GM23338 (cell line): ENCODE measurements at regions not wholly inside any gene's neighbourhood (a gene's known extent, or its start where the extent isn't known, plus 50 kb on each side); places are given as distances from the start of the nearest gene placed in this dataset.

Experiments
- ATAC-seq: fragments of 200-7000 bp; cut with Tn5 transposase; 3 replicates; pipeline ENCODE4 v1.9.1; 2020
- DNase-seq: peaks from one replicate; pipeline ENCODE4 v3.0.0-alpha.2; 2015; ENCODE audit warnings: low spot score
- H2AFZ ChIP-seq: fragments of 200-600 bp; sonication (generic); 2 replicates; pipeline ENCODE4 v1.8.0; 2016; ENCODE audit warnings: antibody characterized with exemption, mild to moderate bottlenecking, moderate library complexity
- H3F3A ChIP-seq: fragments of 200-600 bp; sonication (generic); replicated peaks from 2 replicates; pipeline ENCODE4 v1.8.0; 2017; ENCODE audit warnings: antibody characterized with exemption, mixed run types, low read depth
- H3K27ac ChIP-seq: fragments of 200-600 bp; sonication (generic); 2 replicates; pipeline ENCODE4 v1.6.1; 2016; ENCODE audit warnings: low read depth
- H3K27me3 ChIP-seq: fragments of 200-600 bp; sonication (generic); 2 replicates; pipeline ENCODE4 v1.8.0; 2016; ENCODE audit warnings: mild to moderate bottlenecking, mixed run types, moderate library complexity; ENCODE audit not compliant: insufficient read depth
- H3K36me3 ChIP-seq: fragments of 200-600 bp; sonication (generic); 2 replicates; pipeline ENCODE4 v1.8.0; 2016; ENCODE audit warnings: mild to moderate bottlenecking; ENCODE audit not compliant: insufficient read depth
- H3K4me1 ChIP-seq: fragments of 200-600 bp; sonication (generic); 2 replicates; pipeline ENCODE4 v1.8.0; 2016; ENCODE audit warnings: mild to moderate bottlenecking, moderate library complexity; ENCODE audit not compliant: insufficient read depth
- H3K4me2 ChIP-seq: fragments of 200-600 bp; sonication (generic); 2 replicates; pipeline ENCODE4 v1.7.1; 2017; ENCODE audit warnings: mixed run types
- H3K4me3 ChIP-seq: fragments of 200-600 bp; sonication (generic); 2 replicates; pipeline ENCODE4 v1.6.1; 2016; ENCODE audit warnings: mixed run types
- H3K79me2 ChIP-seq: fragments of 200-600 bp; sonication (generic); replicated peaks from 2 replicates; pipeline ENCODE4 v1.8.0; 2017; ENCODE audit warnings: mild to moderate bottlenecking; ENCODE audit not compliant: insufficient read depth
- H3K9me2 ChIP-seq: fragments of 200-600 bp; sonication (generic); 2 replicates; pipeline ENCODE4 v1.8.0; 2017; ENCODE audit not compliant: insufficient read depth
- H4K20me1 ChIP-seq: fragments of 200-600 bp; sonication (generic); replicated peaks from 2 replicates; pipeline ENCODE4 v1.8.0; 2017; ENCODE audit warnings: mild to moderate bottlenecking; ENCODE audit not compliant: insufficient read depth
- H3K27ac Mint-ChIP-seq: 2 replicates; pipeline ENCODE4 v1.8.0; 2020; ENCODE audit warnings: inconsistent platforms, mild to moderate bottlenecking, moderate library complexity, mixed read lengths
- H3K27me3 Mint-ChIP-seq: 3 replicates; pipeline ENCODE4 v1.8.0; 2022; ENCODE audit warnings: low read depth, mild to moderate bottlenecking, moderate library complexity, mixed read lengths, inconsistent platforms; ENCODE audit not compliant: insufficient read depth, poor library complexity
- H3K36me3 Mint-ChIP-seq: 3 replicates; pipeline ENCODE4 v1.8.0; 2021; ENCODE audit warnings: low read depth, mild to moderate bottlenecking, inconsistent platforms, moderate library complexity, mixed read lengths
- H3K4me1 Mint-ChIP-seq: 3 replicates; pipeline ENCODE4 v1.8.0; 2020; ENCODE audit warnings: mild to moderate bottlenecking, inconsistent platforms, mixed read lengths
- H3K4me3 Mint-ChIP-seq: 3 replicates; pipeline ENCODE4 v1.8.0; 2021; ENCODE audit warnings: moderate library complexity, mild to moderate bottlenecking, inconsistent platforms, mixed read lengths
- H3K9me3 Mint-ChIP-seq: 3 replicates; pipeline ENCODE4 v1.8.0; 2020; ENCODE audit warnings: moderate library complexity, mild to moderate bottlenecking, inconsistent platforms, mixed read lengths
- CREB1 ChIP-seq: fragments of 250-450 bp; sonication (Bioruptor Pico); IDR thresholded peaks from 2 replicates; pipeline ENCODE4 v1.5.0; 2020; ENCODE audit warnings: low read depth, mild to moderate bottlenecking, moderate library complexity
- EZH2 ChIP-seq: fragments of 200-600 bp; sonication (generic); IDR thresholded peaks from one replicate; pipeline ENCODE4 v1.8.0; 2017; ENCODE audit warnings: antibody characterized with exemption, mild to moderate bottlenecking, low read depth; ENCODE audit not compliant: unreplicated experiment
- EZH2phosphoT487 ChIP-seq: fragments of 200-600 bp; sonication (generic); IDR thresholded peaks from one replicate; pipeline ENCODE4 v1.8.1; 2018; ENCODE audit warnings: antibody characterized with exemption; ENCODE audit not compliant: unreplicated experiment
- JUNB ChIP-seq: IDR thresholded peaks from one replicate; pipeline ENCODE4 v1.6.1; 2016; ENCODE audit warnings: antibody characterized with exemption; ENCODE audit not compliant: unreplicated experiment
- NANOG ChIP-seq: IDR thresholded peaks from 2 replicates; pipeline ENCODE4 v1.6.1; 2016; ENCODE audit warnings: antibody characterized with exemption, borderline replicate concordance
- POLR2AphosphoS5 ChIP-seq: IDR thresholded peaks from 2 replicates; pipeline ENCODE4 v1.6.1; 2016; ENCODE audit warnings: antibody characterized with exemption, low read depth
- STAT1 ChIP-seq: IDR thresholded peaks from one replicate; pipeline ENCODE4 v1.6.1; 2016; ENCODE audit warnings: antibody characterized with exemption; ENCODE audit not compliant: unreplicated experiment
- ZNF114 ChIP-seq: fragments of 250-450 bp; sonication (Bioruptor Pico); IDR thresholded peaks from 2 replicates; pipeline ENCODE4 v1.5.0; 2020; ENCODE audit warnings: mild to moderate bottlenecking, moderate library complexity
- ZNF331 ChIP-seq: fragments of 250-450 bp; sonication (Bioruptor Pico); IDR thresholded peaks from 2 replicates; pipeline ENCODE4 v1.5.0; 2020; ENCODE audit warnings: low read depth, mild to moderate bottlenecking, moderate library complexity
- TF ChIP-seq, protein P1 (sequence below): fragments of 250-450 bp; sonication (Bioruptor Pico); IDR thresholded peaks from 2 replicates; pipeline ENCODE4 v1.5.0; 2020; ENCODE audit warnings: mild to moderate bottlenecking, moderate library complexity
- TF ChIP-seq, protein P2 (sequence below): IDR thresholded peaks from one replicate; pipeline ENCODE4 v1.6.1; 2018; ENCODE audit warnings: antibody characterized with exemption; ENCODE audit not compliant: unreplicated experiment
- TF ChIP-seq, protein P3 (sequence below): IDR thresholded peaks from 2 replicates; pipeline ENCODE4 v1.6.1; 2016; ENCODE audit warnings: antibody characterized with exemption
- TF ChIP-seq, protein P4 (sequence below), 2 experiments: fragments of 200-600 bp in 1 of 2; sonication (generic) in 1 of 2; conservative IDR thresholded peaks; 2 replicates each; pipeline versions ENCODE4 v1.5.1 to v1.6.1; 2016 to 2017; ENCODE audit warnings: antibody characterized with exemption in 2 of 2, low read depth in 2 of 2, mild to moderate bottlenecking in 2 of 2, moderate library complexity in 1 of 2

GRCh38 chr10:8346861-8347260 lies 292.4 kb downstream of the GATA3 start:
- Mint-ChIP-seq H3K9me3 (peaks cover 3% of the 10 kb centered on the region; the same call in 1 of the 3 replicates), H3K4me3 (no peak overlapping the region), H3K27ac (no peak overlapping the region), H3K4me1 (peaks cover 8% of the 10 kb centered on the region; the same call in 2 of the 3 replicates), H3K27me3 (peaks cover 3% of the 10 kb centered on the region), H3K36me3 (no peaks in the 10 kb centered on the region)
- Histone ChIP-seq H3K27ac (no peak overlapping the region), H3K4me2 (peak overlapping the region; percentile 37), H3K27me3 (no peaks in the 10 kb centered on the region), H3K79me2 (no peaks in the 10 kb centered on the region), H3F3A (no peaks in the 10 kb centered on the region), H2AFZ (no peak overlapping the region), H3K4me3 (no peak overlapping the region), H3K36me3 (no peaks in the 10 kb centered on the region), H3K4me1 (peaks cover 10% of the 10 kb centered on the region; the same call in 1 of the 2 replicates), H3K9me2 (no peaks in the 10 kb centered on the region), H4K20me1 (no peaks in the 10 kb centered on the region)
- peak; percentile 29 for DNase-seq
- peak; percentile 60; the same call in 2 of the 3 replicates for ATAC-seq
- TF ChIP-seq EZH2 (no peak), POLR2AphosphoS5 (no peak), ZNF114 (CRISPR knock-in tag) (no peak), ZNF331 (CRISPR knock-in tag) (no peak), JUNB (no peak), CREB1 (CRISPR knock-in tag) (no peak), NANOG (no peak), STAT1 (no peak), EZH2phosphoT487 (no peak)
- TF ChIP-seq, protein P1, sequence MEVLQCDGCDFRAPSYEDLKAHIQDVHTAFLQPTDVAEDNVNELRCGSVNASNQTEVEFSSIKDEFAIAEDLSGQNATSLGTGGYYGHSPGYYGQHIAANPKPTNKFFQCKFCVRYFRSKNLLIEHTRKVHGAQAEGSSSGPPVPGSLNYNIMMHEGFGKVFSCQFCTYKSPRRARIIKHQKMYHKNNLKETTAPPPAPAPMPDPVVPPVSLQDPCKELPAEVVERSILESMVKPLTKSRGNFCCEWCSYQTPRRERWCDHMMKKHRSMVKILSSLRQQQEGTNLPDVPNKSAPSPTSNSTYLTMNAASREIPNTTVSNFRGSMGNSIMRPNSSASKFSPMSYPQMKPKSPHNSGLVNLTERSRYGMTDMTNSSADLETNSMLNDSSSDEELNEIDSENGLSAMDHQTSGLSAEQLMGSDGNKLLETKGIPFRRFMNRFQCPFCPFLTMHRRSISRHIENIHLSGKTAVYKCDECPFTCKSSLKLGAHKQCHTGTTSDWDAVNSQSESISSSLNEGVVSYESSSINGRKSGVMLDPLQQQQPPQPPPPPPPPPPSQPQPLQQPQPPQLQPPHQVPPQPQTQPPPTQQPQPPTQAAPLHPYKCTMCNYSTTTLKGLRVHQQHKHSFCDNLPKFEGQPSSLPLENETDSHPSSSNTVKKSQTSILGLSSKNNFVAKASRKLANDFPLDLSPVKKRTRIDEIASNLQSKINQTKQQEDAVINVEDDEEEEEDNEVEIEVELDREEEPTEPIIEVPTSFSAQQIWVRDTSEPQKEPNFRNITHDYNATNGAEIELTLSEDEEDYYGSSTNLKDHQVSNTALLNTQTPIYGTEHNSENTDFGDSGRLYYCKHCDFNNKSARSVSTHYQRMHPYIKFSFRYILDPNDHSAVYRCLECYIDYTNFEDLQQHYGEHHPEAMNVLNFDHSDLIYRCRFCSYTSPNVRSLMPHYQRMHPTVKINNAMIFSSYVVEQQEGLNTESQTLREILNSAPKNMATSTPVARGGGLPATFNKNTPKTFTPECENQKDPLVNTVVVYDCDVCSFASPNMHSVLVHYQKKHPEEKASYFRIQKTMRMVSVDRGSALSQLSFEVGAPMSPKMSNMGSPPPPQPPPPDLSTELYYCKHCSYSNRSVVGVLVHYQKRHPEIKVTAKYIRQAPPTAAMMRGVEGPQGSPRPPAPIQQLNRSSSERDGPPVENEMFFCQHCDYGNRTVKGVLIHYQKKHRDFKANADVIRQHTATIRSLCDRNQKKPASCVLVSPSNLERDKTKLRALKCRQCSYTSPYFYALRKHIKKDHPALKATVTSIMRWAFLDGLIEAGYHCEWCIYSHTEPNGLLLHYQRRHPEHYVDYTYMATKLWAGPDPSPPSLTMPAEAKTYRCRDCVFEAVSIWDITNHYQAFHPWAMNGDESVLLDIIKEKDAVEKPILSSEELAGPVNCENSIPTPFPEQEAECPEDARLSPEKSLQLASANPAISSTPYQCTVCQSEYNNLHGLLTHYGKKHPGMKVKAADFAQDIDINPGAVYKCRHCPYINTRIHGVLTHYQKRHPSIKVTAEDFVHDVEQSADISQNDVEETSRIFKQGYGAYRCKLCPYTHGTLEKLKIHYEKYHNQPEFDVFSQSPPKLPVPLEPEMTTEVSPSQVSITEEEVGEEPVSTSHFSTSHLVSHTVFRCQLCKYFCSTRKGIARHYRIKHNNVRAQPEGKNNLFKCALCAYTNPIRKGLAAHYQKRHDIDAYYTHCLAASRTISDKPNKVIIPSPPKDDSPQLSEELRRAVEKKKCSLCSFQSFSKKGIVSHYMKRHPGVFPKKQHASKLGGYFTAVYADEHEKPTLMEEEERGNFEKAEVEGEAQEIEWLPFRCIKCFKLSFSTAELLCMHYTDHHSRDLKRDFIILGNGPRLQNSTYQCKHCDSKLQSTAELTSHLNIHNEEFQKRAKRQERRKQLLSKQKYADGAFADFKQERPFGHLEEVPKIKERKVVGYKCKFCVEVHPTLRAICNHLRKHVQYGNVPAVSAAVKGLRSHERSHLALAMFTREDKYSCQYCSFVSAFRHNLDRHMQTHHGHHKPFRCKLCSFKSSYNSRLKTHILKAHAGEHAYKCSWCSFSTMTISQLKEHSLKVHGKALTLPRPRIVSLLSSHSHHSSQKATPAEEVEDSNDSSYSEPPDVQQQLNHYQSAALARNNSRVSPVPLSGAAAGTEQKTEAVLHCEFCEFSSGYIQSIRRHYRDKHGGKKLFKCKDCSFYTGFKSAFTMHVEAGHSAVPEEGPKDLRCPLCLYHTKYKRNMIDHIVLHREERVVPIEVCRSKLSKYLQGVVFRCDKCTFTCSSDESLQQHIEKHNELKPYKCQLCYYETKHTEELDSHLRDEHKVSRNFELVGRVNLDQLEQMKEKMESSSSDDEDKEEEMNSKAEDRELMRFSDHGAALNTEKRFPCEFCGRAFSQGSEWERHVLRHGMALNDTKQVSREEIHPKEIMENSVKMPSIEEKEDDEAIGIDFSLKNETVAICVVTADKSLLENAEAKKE = no peak
- TF ChIP-seq, protein P2, sequence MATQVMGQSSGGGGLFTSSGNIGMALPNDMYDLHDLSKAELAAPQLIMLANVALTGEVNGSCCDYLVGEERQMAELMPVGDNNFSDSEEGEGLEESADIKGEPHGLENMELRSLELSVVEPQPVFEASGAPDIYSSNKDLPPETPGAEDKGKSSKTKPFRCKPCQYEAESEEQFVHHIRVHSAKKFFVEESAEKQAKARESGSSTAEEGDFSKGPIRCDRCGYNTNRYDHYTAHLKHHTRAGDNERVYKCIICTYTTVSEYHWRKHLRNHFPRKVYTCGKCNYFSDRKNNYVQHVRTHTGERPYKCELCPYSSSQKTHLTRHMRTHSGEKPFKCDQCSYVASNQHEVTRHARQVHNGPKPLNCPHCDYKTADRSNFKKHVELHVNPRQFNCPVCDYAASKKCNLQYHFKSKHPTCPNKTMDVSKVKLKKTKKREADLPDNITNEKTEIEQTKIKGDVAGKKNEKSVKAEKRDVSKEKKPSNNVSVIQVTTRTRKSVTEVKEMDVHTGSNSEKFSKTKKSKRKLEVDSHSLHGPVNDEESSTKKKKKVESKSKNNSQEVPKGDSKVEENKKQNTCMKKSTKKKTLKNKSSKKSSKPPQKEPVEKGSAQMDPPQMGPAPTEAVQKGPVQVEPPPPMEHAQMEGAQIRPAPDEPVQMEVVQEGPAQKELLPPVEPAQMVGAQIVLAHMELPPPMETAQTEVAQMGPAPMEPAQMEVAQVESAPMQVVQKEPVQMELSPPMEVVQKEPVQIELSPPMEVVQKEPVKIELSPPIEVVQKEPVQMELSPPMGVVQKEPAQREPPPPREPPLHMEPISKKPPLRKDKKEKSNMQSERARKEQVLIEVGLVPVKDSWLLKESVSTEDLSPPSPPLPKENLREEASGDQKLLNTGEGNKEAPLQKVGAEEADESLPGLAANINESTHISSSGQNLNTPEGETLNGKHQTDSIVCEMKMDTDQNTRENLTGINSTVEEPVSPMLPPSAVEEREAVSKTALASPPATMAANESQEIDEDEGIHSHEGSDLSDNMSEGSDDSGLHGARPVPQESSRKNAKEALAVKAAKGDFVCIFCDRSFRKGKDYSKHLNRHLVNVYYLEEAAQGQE = no peak
- TF ChIP-seq, protein P3, sequence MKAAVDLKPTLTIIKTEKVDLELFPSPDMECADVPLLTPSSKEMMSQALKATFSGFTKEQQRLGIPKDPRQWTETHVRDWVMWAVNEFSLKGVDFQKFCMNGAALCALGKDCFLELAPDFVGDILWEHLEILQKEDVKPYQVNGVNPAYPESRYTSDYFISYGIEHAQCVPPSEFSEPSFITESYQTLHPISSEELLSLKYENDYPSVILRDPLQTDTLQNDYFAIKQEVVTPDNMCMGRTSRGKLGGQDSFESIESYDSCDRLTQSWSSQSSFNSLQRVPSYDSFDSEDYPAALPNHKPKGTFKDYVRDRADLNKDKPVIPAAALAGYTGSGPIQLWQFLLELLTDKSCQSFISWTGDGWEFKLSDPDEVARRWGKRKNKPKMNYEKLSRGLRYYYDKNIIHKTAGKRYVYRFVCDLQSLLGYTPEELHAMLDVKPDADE = no peak
- TF ChIP-seq, protein P4, sequence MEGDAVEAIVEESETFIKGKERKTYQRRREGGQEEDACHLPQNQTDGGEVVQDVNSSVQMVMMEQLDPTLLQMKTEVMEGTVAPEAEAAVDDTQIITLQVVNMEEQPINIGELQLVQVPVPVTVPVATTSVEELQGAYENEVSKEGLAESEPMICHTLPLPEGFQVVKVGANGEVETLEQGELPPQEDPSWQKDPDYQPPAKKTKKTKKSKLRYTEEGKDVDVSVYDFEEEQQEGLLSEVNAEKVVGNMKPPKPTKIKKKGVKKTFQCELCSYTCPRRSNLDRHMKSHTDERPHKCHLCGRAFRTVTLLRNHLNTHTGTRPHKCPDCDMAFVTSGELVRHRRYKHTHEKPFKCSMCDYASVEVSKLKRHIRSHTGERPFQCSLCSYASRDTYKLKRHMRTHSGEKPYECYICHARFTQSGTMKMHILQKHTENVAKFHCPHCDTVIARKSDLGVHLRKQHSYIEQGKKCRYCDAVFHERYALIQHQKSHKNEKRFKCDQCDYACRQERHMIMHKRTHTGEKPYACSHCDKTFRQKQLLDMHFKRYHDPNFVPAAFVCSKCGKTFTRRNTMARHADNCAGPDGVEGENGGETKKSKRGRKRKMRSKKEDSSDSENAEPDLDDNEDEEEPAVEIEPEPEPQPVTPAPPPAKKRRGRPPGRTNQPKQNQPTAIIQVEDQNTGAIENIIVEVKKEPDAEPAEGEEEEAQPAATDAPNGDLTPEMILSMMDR (conservative IDR thresholded peaks at IDR 0.05; ENCODE audit: low read depth in 2 of 2) = no peak
